ENCODE measurements at regions not wholly inside any gene's neighbourhood (a gene's known extent, or its start where the extent isn't known, plus 50 kb on each side); places are given as distances from the start of the nearest gene placed in this dataset.
"Not testable (repeated sequence)": the region's sequence is repeated elsewhere in the genome, so short reads cannot be mapped to it uniquely, and the experiment has no call there.

DNA sequence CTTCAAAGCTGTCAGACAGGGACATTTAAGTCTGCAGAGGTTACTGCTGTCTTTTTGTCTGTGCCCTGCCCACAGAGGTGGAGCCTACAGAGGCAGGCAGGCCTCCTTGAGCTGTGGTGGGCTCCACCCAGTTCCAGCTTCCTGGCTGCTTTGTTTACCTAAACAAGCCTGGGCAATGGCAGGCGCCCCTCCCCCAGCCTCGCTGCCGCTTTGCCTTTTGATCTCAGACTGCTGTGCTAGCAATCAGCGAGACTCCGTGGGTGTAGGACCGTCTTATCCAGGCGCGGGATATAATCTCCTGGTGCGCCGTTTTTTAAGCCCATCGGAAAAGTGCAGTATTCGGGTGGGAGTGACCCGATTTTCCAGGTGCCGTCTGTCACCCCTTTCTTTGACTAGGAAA, 773.5 kb downstream of the KCNJ3 start:
- not testable (repeated sequence) for H3K4me3 Mint-ChIP-seq, H3K27ac Mint-ChIP-seq, H3K36me3 Mint-ChIP-seq, H3K27me3 Mint-ChIP-seq, H3K9me3 Mint-ChIP-seq, H3K4me1 Mint-ChIP-seq

DNA sequence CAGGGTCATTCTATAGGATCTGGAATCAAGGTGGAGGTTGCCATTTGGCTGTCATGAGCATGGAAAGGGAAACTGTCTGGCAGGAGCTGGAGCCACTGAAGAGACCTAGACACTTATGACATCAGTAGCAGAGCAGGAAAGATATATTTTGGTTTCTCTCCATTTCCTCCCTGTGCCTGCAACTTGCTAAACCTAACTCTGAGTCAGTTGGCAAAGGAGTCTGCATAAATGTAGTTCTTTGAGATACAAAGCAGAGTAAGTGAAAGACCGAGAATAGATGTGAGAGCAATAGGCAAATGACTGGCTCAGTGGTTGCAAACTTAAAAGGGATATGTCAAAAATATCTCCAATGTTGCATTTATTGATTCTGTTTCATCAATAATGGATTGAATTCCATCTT, 757.7 kb downstream of the KCNJ3 start:
- Mint-ChIP-seq H3K27ac (no peak overlapping the region), H3K4me3 (no peak overlapping the region), H3K27me3 (no peaks in the 10 kb centered on the region), H3K9me3 (no peaks in the 10 kb centered on the region), H3K36me3 (no peaks in the 10 kb centered on the region), H3K4me1 (no peaks in the 10 kb centered on the region)

GRCh38 chr2:155442755-155443372, 744.4 kb downstream of the KCNJ3 start:
- Mint-ChIP-seq H3K9me3 (peaks cover 1 to 12% (median 7%) of the 10 kb centered on the region in 3 donors), H3K27ac (no peak overlapping the region), H3K4me3 (no peak overlapping the region), H3K4me1 (no peaks in the 10 kb centered on the region), H3K27me3 (no peaks in the 10 kb centered on the region), H3K36me3 (no peaks in the 10 kb centered on the region)

DNA sequence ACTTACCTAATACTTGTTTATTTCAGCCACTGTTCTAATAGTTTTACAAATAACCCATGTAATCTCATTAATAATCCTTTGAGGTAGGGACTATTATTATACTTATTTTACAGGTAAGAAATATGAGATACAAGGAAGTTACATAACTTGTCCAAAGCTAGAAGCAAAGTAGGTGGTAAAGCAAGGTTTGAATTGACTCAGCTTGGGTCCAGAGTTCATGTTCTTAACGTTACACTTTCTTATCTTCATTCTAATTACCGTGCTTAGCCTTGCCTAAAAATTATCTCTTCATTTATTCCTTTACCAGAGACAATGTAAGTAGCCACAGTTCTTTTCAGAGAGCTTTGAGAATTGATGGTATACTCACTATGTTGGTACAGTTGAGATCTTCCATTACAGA, 743.6 kb downstream of the KCNJ3 start:
- H3K4me1 Mint-ChIP-seq = no peaks in the 10 kb centered on the region
- no peaks in the 10 kb centered on the region for H3K27me3 Mint-ChIP-seq
- no peak overlapping the region for H3K4me3 Mint-ChIP-seq
- H3K9me3 Mint-ChIP-seq = peaks cover 6 to 14% (median 12%) of the 10 kb centered on the region in 3 donors
- no peak overlapping the region for H3K27ac Mint-ChIP-seq
- no peaks in the 10 kb centered on the region for H3K36me3 Mint-ChIP-seq

DNA sequence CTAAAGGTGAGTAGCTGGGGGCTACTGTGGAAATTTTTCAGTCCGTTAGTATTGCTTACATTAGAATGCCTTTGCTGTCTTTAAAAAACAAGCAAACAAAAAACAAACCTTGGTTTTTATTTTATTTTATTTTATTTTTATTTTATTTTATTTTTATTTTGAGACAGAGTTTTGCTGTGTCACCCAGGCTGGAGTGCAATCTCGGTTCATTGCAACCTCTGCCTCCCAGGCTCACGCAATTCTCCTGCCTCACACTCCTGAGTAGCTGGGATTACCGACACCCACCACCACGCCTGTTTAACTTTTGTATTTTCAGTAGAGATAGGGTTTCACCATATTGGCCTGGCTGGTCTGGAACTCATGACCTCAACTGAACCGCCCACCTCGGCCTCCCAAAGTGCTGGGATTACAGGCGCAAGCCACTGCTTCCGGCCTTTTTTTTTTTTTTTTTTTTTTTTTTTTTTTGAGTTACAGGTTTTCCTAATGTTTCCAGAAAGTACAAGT, 732.6 kb downstream of the KCNJ3 start:
- no peaks in the 10 kb centered on the region for H3K36me3 Mint-ChIP-seq
- no peak overlapping the region for H3K27ac Mint-ChIP-seq
- H3K4me3 Mint-ChIP-seq = no peak overlapping the region
- H3K27me3 Mint-ChIP-seq = no peaks in the 10 kb centered on the region
- peaks cover 0 to 5% (median 2%) of the 10 kb centered on the region in 3 donors for H3K9me3 Mint-ChIP-seq
- peaks cover 0 to 2% (median 0%) of the 10 kb centered on the region in 3 donors for H3K4me1 Mint-ChIP-seq

- Mint-ChIP-seq H3K9me3 (peaks cover 0 to 2% (median 0%) of the 10 kb centered on the region in 3 donors), H3K4me3 (no peak overlapping the region), H3K27me3 (no peaks in the 10 kb centered on the region), H3K4me1 (peaks cover 0 to 2% (median 0%) of the 10 kb centered on the region in 3 donors), H3K36me3 (no peaks in the 10 kb centered on the region), H3K27ac (no peak overlapping the region)
These were observed 729.0 kb downstream of the KCNJ3 start for GRCh38 chr2:155427470-155427869.

- Mint-ChIP-seq H3K4me3 (no peak overlapping the region), H3K4me1 (peaks cover 0 to 2% (median 0%) of the 10 kb centered on the region in 3 donors), H3K27ac (no peak overlapping the region), H3K9me3 (no peaks in the 10 kb centered on the region), H3K27me3 (no peaks in the 10 kb centered on the region), H3K36me3 (no peaks in the 10 kb centered on the region)
These were observed 726.0 kb downstream of the KCNJ3 start for GRCh38 chr2:155424518-155424917.

DNA sequence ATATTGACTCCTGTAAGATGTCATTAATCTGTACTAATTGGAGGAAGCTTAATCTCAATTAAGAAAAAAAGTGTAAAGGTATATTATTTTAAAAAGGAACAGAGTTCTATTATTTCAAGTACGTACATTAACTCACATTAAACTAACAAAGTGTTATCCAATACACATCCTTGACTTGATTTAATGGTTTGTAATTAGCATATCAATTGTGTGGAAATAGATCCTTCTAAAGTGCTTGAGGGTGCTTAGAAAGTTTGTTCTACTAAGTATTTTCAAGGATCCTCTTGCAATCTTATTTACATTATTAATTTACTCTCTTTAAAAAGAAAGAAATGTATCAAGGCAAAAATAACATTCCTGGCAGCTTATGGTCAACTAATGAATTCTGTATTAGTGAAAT, 720.3 kb downstream of the KCNJ3 start:
- Mint-ChIP-seq H3K36me3 (no peaks in the 10 kb centered on the region), H3K4me1 (no peaks in the 10 kb centered on the region), H3K27ac (no peak overlapping the region), H3K9me3 (peaks cover 0 to 7% (median 0%) of the 10 kb centered on the region in 3 donors), H3K4me3 (no peak overlapping the region), H3K27me3 (no peaks in the 10 kb centered on the region)

GRCh38 chr2:155412598-155412997, 714.1 kb downstream of the KCNJ3 start:
- no peaks in the 10 kb centered on the region for H3K36me3 Mint-ChIP-seq
- no peak overlapping the region for H3K4me3 Mint-ChIP-seq
- H3K27me3 Mint-ChIP-seq = no peaks in the 10 kb centered on the region
- H3K4me1 Mint-ChIP-seq = peaks cover 0 to 6% (median 0%) of the 10 kb centered on the region in 3 donors
- H3K9me3 Mint-ChIP-seq = peaks cover 0 to 7% (median 0%) of the 10 kb centered on the region in 3 donors
- no peak overlapping the region for H3K27ac Mint-ChIP-seq

DNA sequence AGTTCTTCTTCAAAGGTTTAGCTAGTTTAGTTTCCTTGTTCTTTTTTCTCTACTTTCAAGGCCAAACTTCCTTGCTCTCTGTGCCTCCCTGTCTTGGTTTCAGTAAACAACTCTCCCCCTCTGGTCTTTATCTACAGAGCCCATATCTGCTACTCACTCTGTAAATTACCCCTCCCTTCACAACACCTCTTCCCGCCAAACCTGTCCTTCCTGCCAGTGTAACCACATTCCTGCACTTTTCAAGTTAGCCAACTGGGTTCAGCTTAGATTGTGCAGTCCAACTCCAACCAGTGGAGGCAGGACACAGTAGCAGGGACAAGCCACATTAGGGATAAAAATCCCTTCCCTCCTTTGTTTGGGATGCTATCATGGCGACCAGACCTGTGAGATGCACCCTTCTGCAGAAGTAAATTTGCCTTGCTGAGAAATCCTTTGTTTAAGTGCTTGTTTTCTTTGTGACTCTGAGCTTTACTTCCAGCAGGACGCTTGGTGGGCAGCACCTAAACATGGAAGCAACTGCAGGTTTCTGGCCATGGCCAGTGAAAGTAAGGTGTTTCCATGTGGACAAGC, 706.0 kb downstream of the KCNJ3 start:
- no peaks in the 10 kb centered on the region for H3K4me1 Mint-ChIP-seq
- H3K27ac Mint-ChIP-seq = no peak overlapping the region
- peaks cover 2 to 27% (median 8%) of the 10 kb centered on the region in 3 donors for H3K9me3 Mint-ChIP-seq
- no peaks in the 10 kb centered on the region for H3K27me3 Mint-ChIP-seq
- H3K4me3 Mint-ChIP-seq = no peak overlapping the region
- H3K36me3 Mint-ChIP-seq = peaks cover 2% of the 10 kb centered on the region

- H3K9me3 Mint-ChIP-seq = peaks cover 0 to 1% (median 0%) of the 10 kb centered on the region in 3 donors
- H3K4me1 Mint-ChIP-seq = no peaks in the 10 kb centered on the region
- H3K27ac Mint-ChIP-seq = no peak overlapping the region
- no peaks in the 10 kb centered on the region for H3K27me3 Mint-ChIP-seq
- no peaks in the 10 kb centered on the region for H3K36me3 Mint-ChIP-seq
- no peak overlapping the region for H3K4me3 Mint-ChIP-seq
These were observed 694.9 kb downstream of the KCNJ3 start for GRCh38 chr2:155393406-155393805.

DNA sequence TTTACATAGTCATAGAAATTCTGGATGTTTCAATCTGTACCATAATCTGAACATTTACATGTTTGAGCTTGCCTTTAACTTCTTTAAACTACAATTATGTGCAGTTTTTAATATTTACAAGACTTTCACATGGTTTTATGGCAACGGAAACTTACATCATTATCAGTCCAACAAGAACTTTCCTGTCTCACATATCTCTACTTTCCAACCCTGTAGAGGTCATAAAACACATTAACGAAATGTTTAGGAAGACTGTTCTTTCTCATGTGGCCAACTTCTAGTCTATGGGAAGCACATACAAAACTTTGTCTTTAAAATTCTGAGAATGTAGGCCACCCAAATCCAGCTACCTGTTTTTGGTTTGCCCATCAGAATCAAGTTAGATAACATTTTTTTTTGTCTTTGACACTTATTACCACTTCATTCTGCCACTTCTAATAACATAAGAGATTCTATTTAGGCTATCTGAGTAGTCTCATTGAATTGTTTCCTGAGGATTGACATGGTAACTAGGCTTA, 693.2 kb downstream of the KCNJ3 start:
- H3K4me3 Mint-ChIP-seq = no peak overlapping the region
- H3K9me3 Mint-ChIP-seq = peaks cover 0 to 1% (median 0%) of the 10 kb centered on the region in 3 donors
- H3K4me1 Mint-ChIP-seq = no peaks in the 10 kb centered on the region
- no peaks in the 10 kb centered on the region for H3K36me3 Mint-ChIP-seq
- no peak overlapping the region for H3K27ac Mint-ChIP-seq
- H3K27me3 Mint-ChIP-seq = no peaks in the 10 kb centered on the region

DNA sequence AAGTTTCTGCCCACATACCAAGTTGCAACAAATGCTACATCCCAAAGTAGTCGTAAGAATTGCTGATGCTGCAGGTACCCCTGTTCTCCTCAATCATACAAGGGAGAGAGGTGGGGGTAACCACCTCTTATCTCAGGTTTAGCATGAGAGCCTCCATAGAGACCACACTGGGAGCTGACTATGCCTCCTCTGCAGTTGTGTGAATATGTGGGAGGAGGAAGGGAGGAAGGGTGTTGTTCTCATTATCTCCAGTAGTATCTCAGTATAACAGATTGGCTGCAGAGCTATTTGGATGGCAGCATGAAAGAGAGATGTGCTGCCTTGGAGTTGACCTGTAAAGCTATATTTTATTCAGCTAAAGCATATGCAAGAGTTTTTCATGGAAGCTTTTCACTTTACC, 690.7 kb downstream of the KCNJ3 start:
- Mint-ChIP-seq H3K4me3 (no peak overlapping the region), H3K27me3 (no peaks in the 10 kb centered on the region), H3K27ac (no peak overlapping the region), H3K36me3 (no peaks in the 10 kb centered on the region), H3K9me3 (peaks cover 0 to 1% (median 0%) of the 10 kb centered on the region in 3 donors), H3K4me1 (no peaks in the 10 kb centered on the region)

DNA sequence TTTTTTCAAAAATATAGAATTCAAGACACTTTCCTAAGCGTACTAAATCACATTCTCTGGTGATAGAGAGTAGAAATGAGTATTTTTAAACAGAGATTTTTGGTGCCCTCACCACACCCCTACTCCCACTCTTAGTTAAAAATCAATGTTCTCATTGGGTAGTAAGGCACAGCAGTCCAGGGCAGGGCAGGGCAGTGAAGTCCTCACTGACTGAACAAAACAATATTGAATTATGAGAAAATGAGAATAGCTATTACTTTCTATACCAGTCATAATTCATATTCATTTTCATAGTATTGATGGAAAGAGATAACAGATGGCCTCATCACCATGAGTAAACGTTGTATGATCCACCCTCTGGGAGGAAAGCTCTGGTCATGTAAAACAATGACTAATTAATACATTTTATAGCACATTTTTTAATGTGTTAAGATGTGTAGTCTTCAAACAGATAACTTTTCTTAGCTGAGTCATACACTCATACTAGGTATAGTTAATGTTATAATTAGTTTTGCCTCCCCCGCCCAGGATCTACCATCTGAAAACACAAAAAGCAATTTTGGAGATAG, 686.1 kb downstream of the KCNJ3 start:
- Mint-ChIP-seq H3K36me3 (no peaks in the 10 kb centered on the region), H3K4me3 (no peak overlapping the region), H3K27me3 (no peaks in the 10 kb centered on the region), H3K27ac (no peak overlapping the region), H3K9me3 (no peaks in the 10 kb centered on the region), H3K4me1 (peaks cover 0 to under 1% (median 0%) of the 10 kb centered on the region in 3 donors)

- H3K4me3 Mint-ChIP-seq = no peak overlapping the region
- no peak overlapping the region for H3K27ac Mint-ChIP-seq
- H3K27me3 Mint-ChIP-seq = no peaks in the 10 kb centered on the region
- H3K4me1 Mint-ChIP-seq = peaks cover 0 to 8% (median 7%) of the 10 kb centered on the region in 3 donors
- no peaks in the 10 kb centered on the region for H3K9me3 Mint-ChIP-seq
- H3K36me3 Mint-ChIP-seq = no peaks in the 10 kb centered on the region
These were observed 684.3 kb downstream of the KCNJ3 start for GRCh38 chr2:155382776-155383175.
